OCI-M2 (cell line): ENCODE measurements at regions not wholly inside any gene's neighbourhood (a gene's known extent, or its start where the extent isn't known, plus 50 kb on each side); places are given as distances from the start of the nearest gene placed in this dataset.

ENCODE experiments used
- DNase-seq: peaks from one replicate; lab custom pipeline; 2025; ENCODE audit not compliant: unreplicated experiment; lab: John Stamatoyannopoulos, UW

- no peak for DNase-seq
Measured at GRCh38 chr9:84575705-84576104, 93.8 kb upstream of the NTRK2 start.

- no peak for DNase-seq
Measured at GRCh38 chr9:84583866-84584265, 85.7 kb upstream of the NTRK2 start.

GRCh38 chr9:84586662-84587061 is 82.9 kb upstream of the NTRK2 start:
- DNase-seq = no peak

GRCh38 chr9:84587153-84587552 is 82.4 kb upstream of the NTRK2 start:
- DNase-seq = no peak

GRCh38 chr9:84589542-84589941 is 80.0 kb upstream of the NTRK2 start:
- no peak for DNase-seq

- DNase-seq = no peak
Measured at GRCh38 chr9:84590706-84591105, 78.8 kb upstream of the NTRK2 start.

- DNase-seq = no peak
Measured at GRCh38 chr9:84592918-84593317, 76.6 kb upstream of the NTRK2 start.

- DNase-seq = no peak
Measured at GRCh38 chr9:84593352-84593751, 76.2 kb upstream of the NTRK2 start.

- DNase-seq = no peak
Measured at GRCh38 chr9:84597131-84597530, 72.4 kb upstream of the NTRK2 start.

GRCh38 chr9:84598921-84599636 is 70.5 kb upstream of the NTRK2 start:
- no peak for DNase-seq

- no peak for DNase-seq
Measured at GRCh38 chr9:84600739-84601138, 68.8 kb upstream of the NTRK2 start.

- no peak for DNase-seq
Measured at GRCh38 chr9:84604223-84604622, 65.3 kb upstream of the NTRK2 start.

- no peak for DNase-seq
Measured at GRCh38 chr9:84609779-84610178, 59.8 kb upstream of the NTRK2 start.

GRCh38 chr9:84613431-84613830 is 56.1 kb upstream of the NTRK2 start:
- no peak for DNase-seq

GRCh38 chr9:84615544-84615943 is 54.0 kb upstream of the NTRK2 start:
- no peak for DNase-seq

GRCh38 chr9:84617411-84618029 is 52.0 kb upstream of the NTRK2 start:
- no peak for DNase-seq
